K562 (cell line): ENCODE measurements at regions not wholly inside any gene's neighbourhood (a gene's known extent, or its start where the extent isn't known, plus 50 kb on each side); places are given as distances from the start of the nearest gene placed in this dataset.

Experiments
- ATAC-seq: fragments of 200-7000 bp; cut with Tn5 transposase; 3 replicates; pipeline ENCODE4 v1.9.1; 2020; ENCODE audit warnings: moderate library complexity
- BruUV-seq: library from RNA; stranded (reverse); fragments of 400-500 nt; replicated peaks from 2 replicates; lab custom pipeline; 2021; lab: Mats Ljungman, UMichigan
- CTCF ChIA-PET: fragments of 300-600 bp; formaldehyde crosslinking; extraction: SDS; loops from one replicate; lab custom pipeline; 2021; ENCODE audit warnings: low intra/inter-chr PET ratio; lab: Yijun Ruan, JAX
- POLR2A ChIA-PET: fragments of 300-600, 350-650 bp; sonication (Branson Sonifier 250); formaldehyde crosslinking; extraction: SDS; loops from one replicate; lab custom pipeline; 2021; ENCODE audit warnings: antibody characterized with exemption, inconsistent platforms; lab: Yijun Ruan, JAX
- DNase-seq, 4 experiments: peaks; one replicate each; pipeline versions ENCODE4 v3.0.0 to v3.0.0-alpha.2; 2011 to 2018; ENCODE audit warnings: low spot score in 3 of 4, mixed read lengths in 3 of 4; ENCODE audit errors: extremely low read depth in 1 of 4
- FAIRE-seq: peaks from 2 replicates; lab custom pipeline; 2011; peaks lifted over from hg19 to GRCh38; lab: Jason Lieb, UNC
- H2AFZ ChIP-seq: 2 replicates; pipeline ENCODE4 v1.6.0; 2011; ENCODE audit warnings: low read depth, low read length, control low read depth, inconsistent platforms
- H3K27ac ChIP-seq: fragments of 200-600 bp; 3 replicates; pipeline ENCODE4 v1.8.0; 2011; ENCODE audit warnings: low read depth, mild to moderate bottlenecking, control low read depth, inconsistent platforms, low read length, moderate library complexity, mixed read lengths; ENCODE audit errors: extremely low read depth
- H3K27me3 ChIP-seq, 2 experiments: fragments of 300-600 bp in 1 of 2; 2 replicates in 1 of 2; 3 replicates in 1 of 2; pipeline versions ENCODE4 v1.6.0 to v1.8.0; 2011; ENCODE audit warnings: inconsistent platforms in 2 of 2, low read length in 2 of 2, mild to moderate bottlenecking in 1 of 2, mixed read lengths in 1 of 2, moderate library complexity in 1 of 2; ENCODE audit not compliant: control insufficient read depth in 2 of 2, insufficient read depth in 2 of 2
- H3K36me3 ChIP-seq: fragments of 300-600 bp; 3 replicates; pipeline ENCODE4 v1.8.0; 2011; ENCODE audit warnings: mild to moderate bottlenecking, low read length, inconsistent platforms; ENCODE audit not compliant: control insufficient read depth, insufficient read depth
- H3K4me1 ChIP-seq, 2 experiments: fragments of 200-600 bp in 1 of 2; replicated peaks in 1 of 2; 2 replicates in 1 of 2; 3 replicates in 1 of 2; pipeline versions ENCODE4 v1.5.1 to v1.8.0; 2011; ENCODE audit warnings: inconsistent platforms in 2 of 2, low read length in 2 of 2, mild to moderate bottlenecking in 1 of 2, mixed read lengths in 1 of 2, moderate library complexity in 1 of 2; ENCODE audit not compliant: control insufficient read depth in 2 of 2, insufficient read depth in 2 of 2
- H3K4me2 ChIP-seq: 2 replicates; pipeline ENCODE4 v1.6.1; 2011; ENCODE audit warnings: low read length, control low read depth, inconsistent platforms, mixed read lengths; ENCODE audit not compliant: insufficient read depth
- H3K4me3 ChIP-seq: fragments of 200-600 bp; sonication (generic), shearing (Covaris generic); 2 replicates; pipeline ENCODE4 v1.5.1; 2016; ENCODE audit warnings: control low read depth, inconsistent platforms
- H3K79me2 ChIP-seq: fragments of 200-600 bp; 3 replicates; pipeline ENCODE4 v1.8.0; 2011; ENCODE audit warnings: low read length, inconsistent platforms; ENCODE audit not compliant: control insufficient read depth, insufficient read depth
- H3K9ac ChIP-seq, 2 experiments: 2 replicates each; pipeline versions ENCODE4 v1.6.0 to v1.6.1; 2011; ENCODE audit warnings: low read depth in 2 of 2, low read length in 2 of 2, control low read depth in 1 of 2, inconsistent platforms in 1 of 2, mild to moderate bottlenecking in 1 of 2, mixed read lengths in 1 of 2; ENCODE audit not compliant: insufficient read depth in 1 of 2
- H3K9me1 ChIP-seq: one replicate; pipeline ENCODE4 v1.6.0; 2011; ENCODE audit warnings: inconsistent platforms, mild to moderate bottlenecking, low read length, moderate library complexity; ENCODE audit not compliant: control insufficient read depth, insufficient read depth
- H3K9me3 ChIP-seq: replicated peaks from 2 replicates; pipeline ENCODE4 v1.5.1; 2011; ENCODE audit warnings: low read depth, low read length, inconsistent platforms; ENCODE audit not compliant: control insufficient read depth, insufficient read depth
- H4K20me1 ChIP-seq: replicated peaks from 2 replicates; pipeline ENCODE4 v1.6.1; 2011; ENCODE audit warnings: low read length, inconsistent platforms, mixed read lengths; ENCODE audit not compliant: control insufficient read depth, insufficient read depth
- BRD9 ChIP-seq: fragments of 450-650 bp; IDR thresholded peaks from 2 replicates; pipeline ENCODE4 v1.6.1; 2018; ENCODE audit warnings: low read depth; ENCODE audit not compliant: partially characterized antibody
- CSDE1 ChIP-seq, 2 experiments: fragments of 450-650 bp; IDR thresholded peaks; 2 replicates each; pipeline ENCODE4 v1.6.1; 2016; ENCODE audit warnings: mild to moderate bottlenecking in 1 of 2
- HOXB6 ChIP-seq: fragments of 250-450 bp; sonication (Bioruptor Pico); IDR thresholded peaks from 2 replicates; pipeline ENCODE4 v1.5.1; 2022; ENCODE audit warnings: mild to moderate bottlenecking, borderline replicate concordance
- RBM34 ChIP-seq: fragments of 200-400 bp; formaldehyde crosslinking; IDR thresholded peaks from 2 replicates; pipeline ENCODE4 v1.6.1; 2018; ENCODE audit warnings: low read length, borderline replicate concordance; ENCODE audit not compliant: insufficient read depth
- SMAD1 ChIP-seq: fragments of 150-350 bp; IDR thresholded peaks from 2 replicates; pipeline ENCODE4 v1.6.1; 2014; ENCODE audit warnings: low read length, low read depth; ENCODE audit not compliant: partially characterized antibody
- SRSF7 ChIP-seq: fragments of 200-400 bp; formaldehyde crosslinking; optimal IDR thresholded peaks from 2 replicates; pipeline ENCODE3; 2017; ENCODE audit warnings: mild to moderate bottlenecking, low read depth, low read length
- ZNF695 ChIP-seq: fragments of 450-650 bp; formaldehyde crosslinking; IDR thresholded peaks from 2 replicates; pipeline ENCODE4 v1.4.0; 2020; ENCODE audit warnings: mild to moderate bottlenecking, moderate library complexity
- WGBS: fragments of 100-300 bp; shearing (Covaris generic); methylation state at CpG from one replicate; pipeline ENCODE4 v1.1.6; 2016; ENCODE audit warnings: low coverage, mixed read lengths; ENCODE audit not compliant: insufficient coverage; ENCODE audit errors: missing lambda C conversion rate; 5-methylcytosine and 5-hydroxymethylcytosine counted together
- in situ Hi-C: fragments of 300-500 bp; cut with MboI; formaldehyde crosslinking; loops from 4 replicates; pipeline ENCODE4 v1.15.0; 2018; ENCODE audit warnings: inconsistent platforms, mixed read lengths
- intact Hi-C: fragments of 100-400 bp; cut with micrococcal nuclease; formaldehyde crosslinking; loops from 2 replicates; pipeline ENCODE4 v1.14.2; 2022
- TF ChIP-seq, protein P1 (sequence below), 2 experiments: fragments of 200-800 bp in 1 of 2; sonication (Bioruptor generic) in 1 of 2; sonication (generic) in 1 of 2; formaldehyde crosslinking in 1 of 2; IDR thresholded peaks in 1 of 2; conservative IDR thresholded peaks in 1 of 2; 2 replicates each; pipeline versions ENCODE4 v1.5.0 to v1.6.1; 2016 to 2020; ENCODE audit warnings: missing compliant biosample characterization in 1 of 2, missing genetic modification characterization in 1 of 2, missing genetic modification reagents in 1 of 2
- TF ChIP-seq, protein P2 (sequence below): fragments of 250-450 bp; sonication (Bioruptor Pico); IDR thresholded peaks from 2 replicates; pipeline ENCODE4 v1.8.0; 2022; ENCODE audit warnings: inconsistent platforms

DNA sequence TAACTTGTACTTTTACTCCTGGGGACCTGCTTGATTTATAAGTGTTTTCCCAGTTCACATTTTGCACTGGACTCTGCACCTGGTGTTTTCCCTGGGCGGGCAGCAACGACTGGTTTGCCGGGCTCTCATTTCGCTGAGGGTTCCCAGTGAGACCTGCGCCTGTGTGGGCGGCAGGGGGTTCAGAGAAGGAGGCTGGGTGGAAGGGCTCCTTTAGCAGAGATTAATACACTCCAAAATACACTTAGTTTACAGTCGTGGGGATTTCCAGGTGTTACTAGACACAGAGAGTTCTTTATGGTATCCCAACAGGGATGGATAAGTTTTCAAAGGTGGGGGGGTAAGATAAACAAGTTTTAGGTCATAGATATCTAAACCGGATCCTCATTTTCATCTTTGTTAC lies 53.0 kb upstream of the SHISA3 start:
- FAIRE-seq (no peak), DNase-seq (no peak), ATAC-seq (no peak)
- H3K4me2 ChIP-seq: no peak overlapping the region
- in situ Hi-C loops: no loop called here
- no peak overlapping the region for H3K27ac ChIP-seq
- intact Hi-C loops: no loop called here
- 1% methylated on average over 8 of the region's 8 CpGs for WGBS
- H3K79me2 ChIP-seq: no peaks in the 10 kb centered on the region
- H3K27me3 ChIP-seq: peaks cover 2 to 20% of the 10 kb centered on the region in 2 experiments; a peak in 3 of 5 replicates
- no peaks in the 10 kb centered on the region for H3K36me3 ChIP-seq
- no peak overlapping the region for H3K9ac ChIP-seq
- BruUV-seq: no TSS peak
- no peak overlapping the region for H2AFZ ChIP-seq
- H3K4me3 ChIP-seq: no peak overlapping the region
- H3K9me1 ChIP-seq: no peaks in the 10 kb centered on the region
- no peaks in the 10 kb centered on the region for H3K9me3 ChIP-seq
- CTCF ChIA-PET: no interaction called here
- POLR2A ChIA-PET: interaction anchor here (0.7 to 0.8 kb wide), 2 partner anchors 12 to 778 kb away, joined by 3 to 4 read pairs; no protein-coding TSS in a partner anchor
- H3K4me1 ChIP-seq: peaks cover 0 to 5% of the 10 kb centered on the region in 2 experiments; a peak in 1 of 5 replicates
- H4K20me1 ChIP-seq: no peaks in the 10 kb centered on the region
- no peak for TF ChIP-seq RBM34
- no peak for TF ChIP-seq SRSF7
- TF ChIP-seq SMAD1: no peak
- TF ChIP-seq HOXB6 (CRISPR knock-in tag): no peak
- no peak for TF ChIP-seq CSDE1 (IDR thresholded peaks at IDR 0.05)
- TF ChIP-seq, protein P1, sequence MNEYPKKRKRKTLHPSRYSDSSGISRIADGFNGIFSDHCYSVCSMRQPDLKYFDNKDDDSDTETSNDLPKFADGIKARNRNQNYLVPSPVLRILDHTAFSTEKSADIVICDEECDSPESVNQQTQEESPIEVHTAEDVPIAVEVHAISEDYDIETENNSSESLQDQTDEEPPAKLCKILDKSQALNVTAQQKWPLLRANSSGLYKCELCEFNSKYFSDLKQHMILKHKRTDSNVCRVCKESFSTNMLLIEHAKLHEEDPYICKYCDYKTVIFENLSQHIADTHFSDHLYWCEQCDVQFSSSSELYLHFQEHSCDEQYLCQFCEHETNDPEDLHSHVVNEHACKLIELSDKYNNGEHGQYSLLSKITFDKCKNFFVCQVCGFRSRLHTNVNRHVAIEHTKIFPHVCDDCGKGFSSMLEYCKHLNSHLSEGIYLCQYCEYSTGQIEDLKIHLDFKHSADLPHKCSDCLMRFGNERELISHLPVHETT (CRISPR knock-in tag; conservative IDR thresholded peaks at IDR 0.05 in 1 of 2, IDR thresholded peaks at IDR 0.05 in 1 of 2): no peak
- no peak for TF ChIP-seq BRD9
- no peak for TF ChIP-seq ZNF695
- TF ChIP-seq, protein P2, sequence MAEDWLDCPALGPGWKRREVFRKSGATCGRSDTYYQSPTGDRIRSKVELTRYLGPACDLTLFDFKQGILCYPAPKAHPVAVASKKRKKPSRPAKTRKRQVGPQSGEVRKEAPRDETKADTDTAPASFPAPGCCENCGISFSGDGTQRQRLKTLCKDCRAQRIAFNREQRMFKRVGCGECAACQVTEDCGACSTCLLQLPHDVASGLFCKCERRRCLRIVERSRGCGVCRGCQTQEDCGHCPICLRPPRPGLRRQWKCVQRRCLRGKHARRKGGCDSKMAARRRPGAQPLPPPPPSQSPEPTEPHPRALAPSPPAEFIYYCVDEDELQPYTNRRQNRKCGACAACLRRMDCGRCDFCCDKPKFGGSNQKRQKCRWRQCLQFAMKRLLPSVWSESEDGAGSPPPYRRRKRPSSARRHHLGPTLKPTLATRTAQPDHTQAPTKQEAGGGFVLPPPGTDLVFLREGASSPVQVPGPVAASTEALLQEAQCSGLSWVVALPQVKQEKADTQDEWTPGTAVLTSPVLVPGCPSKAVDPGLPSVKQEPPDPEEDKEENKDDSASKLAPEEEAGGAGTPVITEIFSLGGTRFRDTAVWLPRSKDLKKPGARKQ: no peak
- TF ChIP-seq, all 486 proteins: peak for 0
